Smooth muscle cell (in vitro differentiated cells): ENCODE measurements at regions not wholly inside any gene's neighbourhood (a gene's known extent, or its start where the extent isn't known, plus 50 kb on each side); places are given as distances from the start of the nearest gene placed in this dataset.

Source experiments
- DNase-seq: peaks from one replicate; lab custom pipeline; 2025; ENCODE audit not compliant: unreplicated experiment; lab: John Stamatoyannopoulos, UW
- H2AFZ ChIP-seq: fragments of 200-600 bp; sonication (generic); 2 replicates; pipeline ENCODE4 v1.6.0; 2016; ENCODE audit warnings: antibody characterized with exemption, low read depth, mild to moderate bottlenecking
- H3F3A ChIP-seq: fragments of 200-600 bp; sonication (generic); 2 replicates; pipeline ENCODE4 v1.6.0; 2017; ENCODE audit warnings: antibody characterized with exemption, low read depth
- H3K27ac ChIP-seq: fragments of 200-600 bp; sonication (generic); 2 replicates; pipeline ENCODE4 v1.5.1; 2016; ENCODE audit warnings: low read depth, mild to moderate bottlenecking
- H3K27me3 ChIP-seq: fragments of 200-600 bp; sonication (generic); 2 replicates; pipeline ENCODE4 v1.6.1; 2016; ENCODE audit warnings: low read depth, mild to moderate bottlenecking
- H3K36me3 ChIP-seq: fragments of 200-600 bp; sonication (generic); 2 replicates; pipeline ENCODE4 v1.5.1; 2016; ENCODE audit warnings: low read depth
- H3K4me1 ChIP-seq: fragments of 200-600 bp; sonication (generic); 2 replicates; pipeline ENCODE4 v1.5.1; 2016; ENCODE audit warnings: low read depth
- H3K4me2 ChIP-seq: fragments of 200-600 bp; sonication (generic); 2 replicates; pipeline ENCODE4 v1.6.0; 2016; ENCODE audit warnings: mild to moderate bottlenecking
- H3K4me3 ChIP-seq: fragments of 200-600 bp; sonication (generic); 2 replicates; pipeline ENCODE4 v1.5.1; 2016; ENCODE audit warnings: mild to moderate bottlenecking
- H3K79me2 ChIP-seq: fragments of 200-600 bp; sonication (generic); 2 replicates; pipeline ENCODE4 v1.6.0; 2016; ENCODE audit warnings: low read depth, mild to moderate bottlenecking
- H3K9ac ChIP-seq: fragments of 200-600 bp; sonication (generic); 2 replicates; pipeline ENCODE4 v1.6.0; 2016; ENCODE audit warnings: low read depth
- H3K9me3 ChIP-seq: fragments of 200-600 bp; sonication (generic); replicated peaks from 2 replicates; pipeline ENCODE4 v1.5.1; 2016; ENCODE audit warnings: low read depth
- H4K20me1 ChIP-seq: fragments of 200-600 bp; sonication (generic); 2 replicates; pipeline ENCODE4 v1.6.0; 2016; ENCODE audit warnings: low read depth
- WGBS: methylation state at CpG from one replicate; pipeline ENCODE4 v1.1.7; 2016; ENCODE audit warnings: low lambda C conversion rate; 5-methylcytosine and 5-hydroxymethylcytosine counted together
- TF ChIP-seq, protein P1 (sequence below): fragments of 200-600 bp; sonication (generic); IDR thresholded peaks from 2 replicates; pipeline ENCODE4 v1.5.1; 2017; ENCODE audit warnings: borderline replicate concordance, mild to moderate bottlenecking, antibody characterized with exemption; ENCODE audit not compliant: insufficient read depth, poor library complexity, severe bottlenecking

- WGBS: 100% methylated on average over 1 of the region's 1 CpG
These were observed 179.6 kb upstream of the GSE1 start for GRCh38 chr16:85433477-85433876.

DNA sequence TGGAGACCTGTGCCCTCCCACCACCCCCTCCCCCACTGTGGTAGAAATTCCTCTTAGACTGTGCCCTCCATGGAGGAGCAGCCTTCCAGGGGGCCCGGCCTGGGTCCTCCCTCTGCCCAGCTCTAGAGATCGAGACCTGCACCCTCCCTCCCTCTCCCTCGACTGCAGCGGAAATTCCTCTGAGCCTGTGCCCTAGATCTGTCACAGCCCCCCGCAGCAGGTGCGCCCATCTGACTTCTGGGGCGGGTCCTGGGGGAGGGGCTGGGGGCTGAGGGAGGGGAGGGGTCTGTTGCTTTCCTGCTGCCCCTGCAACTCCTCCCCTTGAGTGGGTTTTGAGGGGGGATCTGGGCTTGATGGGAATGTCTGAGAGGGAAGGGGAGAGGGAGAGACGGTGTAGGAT, 177.8 kb upstream of the GSE1 start:
- Histone ChIP-seq H3F3A (no peaks in the 10 kb centered on the region), H3K79me2 (no peaks in the 10 kb centered on the region), H2AFZ (no peak overlapping the region), H3K4me3 (no peak overlapping the region), H3K27me3 (no peaks in the 10 kb centered on the region), H3K27ac (no peak overlapping the region), H3K9ac (no peak overlapping the region), H4K20me1 (peaks cover 85% of the 10 kb centered on the region), H3K4me2 (no peak overlapping the region), H3K9me3 (no peaks in the 10 kb centered on the region), H3K36me3 (no peaks in the 10 kb centered on the region), H3K4me1 (peaks cover 10% of the 10 kb centered on the region)
- no peak for DNase-seq
- WGBS: 89% methylated on average over 2 of the region's 8 CpGs
- TF ChIP-seq, protein P1, sequence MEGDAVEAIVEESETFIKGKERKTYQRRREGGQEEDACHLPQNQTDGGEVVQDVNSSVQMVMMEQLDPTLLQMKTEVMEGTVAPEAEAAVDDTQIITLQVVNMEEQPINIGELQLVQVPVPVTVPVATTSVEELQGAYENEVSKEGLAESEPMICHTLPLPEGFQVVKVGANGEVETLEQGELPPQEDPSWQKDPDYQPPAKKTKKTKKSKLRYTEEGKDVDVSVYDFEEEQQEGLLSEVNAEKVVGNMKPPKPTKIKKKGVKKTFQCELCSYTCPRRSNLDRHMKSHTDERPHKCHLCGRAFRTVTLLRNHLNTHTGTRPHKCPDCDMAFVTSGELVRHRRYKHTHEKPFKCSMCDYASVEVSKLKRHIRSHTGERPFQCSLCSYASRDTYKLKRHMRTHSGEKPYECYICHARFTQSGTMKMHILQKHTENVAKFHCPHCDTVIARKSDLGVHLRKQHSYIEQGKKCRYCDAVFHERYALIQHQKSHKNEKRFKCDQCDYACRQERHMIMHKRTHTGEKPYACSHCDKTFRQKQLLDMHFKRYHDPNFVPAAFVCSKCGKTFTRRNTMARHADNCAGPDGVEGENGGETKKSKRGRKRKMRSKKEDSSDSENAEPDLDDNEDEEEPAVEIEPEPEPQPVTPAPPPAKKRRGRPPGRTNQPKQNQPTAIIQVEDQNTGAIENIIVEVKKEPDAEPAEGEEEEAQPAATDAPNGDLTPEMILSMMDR: no peak

More at GRCh38 chr16:85433477-85433876, 179.6 kb upstream of the GSE1 start:
- Histone ChIP-seq H3K4me1 (peaks cover 10% of the 10 kb centered on the region), H3K27me3 (no peaks in the 10 kb centered on the region), H3K4me3 (no peak overlapping the region), H3K27ac (no peak overlapping the region), H2AFZ (no peak overlapping the region), H3K4me2 (no peak overlapping the region), H4K20me1 (peaks cover 87% of the 10 kb centered on the region), H3K9ac (no peak overlapping the region), H3K36me3 (no peaks in the 10 kb centered on the region), H3K9me3 (no peaks in the 10 kb centered on the region), H3K79me2 (no peaks in the 10 kb centered on the region), H3F3A (no peaks in the 10 kb centered on the region)
- TF ChIP-seq, protein P1: no peak
- DNase-seq: no peak

- no peaks in the 10 kb centered on the region for H3F3A ChIP-seq
- H2AFZ ChIP-seq: no peak overlapping the region
- H3K79me2 ChIP-seq: no peaks in the 10 kb centered on the region
- DNase-seq: no peak
- no peaks in the 10 kb centered on the region for H3K27me3 ChIP-seq
- H3K27ac ChIP-seq: no peak overlapping the region
- H3K4me1 ChIP-seq: peaks cover 10% of the 10 kb centered on the region
- H4K20me1 ChIP-seq: peaks cover 85% of the 10 kb centered on the region
- H3K9ac ChIP-seq: no peak overlapping the region
- H3K4me2 ChIP-seq: no peak overlapping the region
- H3K9me3 ChIP-seq: no peaks in the 10 kb centered on the region
- H3K36me3 ChIP-seq: no peaks in the 10 kb centered on the region
- TF ChIP-seq, protein P1: no peak
- 90% methylated on average over 7 of the region's 7 CpGs for WGBS
- H3K4me3 ChIP-seq: no peak overlapping the region
These were observed 177.4 kb upstream of the GSE1 start for GRCh38 chr16:85435700-85436099.

DNA sequence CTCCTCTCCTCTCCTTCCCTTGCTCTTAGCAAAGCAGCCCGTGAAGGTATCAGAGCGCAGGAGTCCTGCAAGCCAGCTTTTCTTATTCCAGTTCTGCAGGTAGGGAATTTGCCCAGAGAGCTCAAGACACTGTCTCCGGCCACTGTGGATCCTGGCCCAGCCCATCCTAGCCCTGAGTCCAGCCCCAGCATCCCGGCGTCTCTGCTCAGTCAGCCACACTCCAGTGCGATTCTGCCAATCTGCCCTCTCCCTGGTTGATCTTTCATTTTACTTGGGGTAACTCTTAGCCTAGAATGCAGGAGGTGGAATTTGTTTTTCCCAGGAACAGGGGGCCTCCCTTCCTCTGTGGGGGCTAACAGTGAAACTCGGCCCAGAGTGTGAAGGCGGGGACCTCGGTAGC, 176.9 kb upstream of the GSE1 start:
- no peaks in the 10 kb centered on the region for H3K79me2 ChIP-seq
- H3K9ac ChIP-seq: no peak overlapping the region
- H3K9me3 ChIP-seq: no peaks in the 10 kb centered on the region
- H3F3A ChIP-seq: no peaks in the 10 kb centered on the region
- no peak overlapping the region for H3K4me3 ChIP-seq
- 80% methylated on average over 9 of the region's 9 CpGs for WGBS
- no peak for DNase-seq
- no peak overlapping the region for H3K27ac ChIP-seq
- H3K36me3 ChIP-seq: no peaks in the 10 kb centered on the region
- no peaks in the 10 kb centered on the region for H3K27me3 ChIP-seq
- no peak overlapping the region for H2AFZ ChIP-seq
- TF ChIP-seq, protein P1: no peak
- peaks cover 82% of the 10 kb centered on the region for H4K20me1 ChIP-seq
- H3K4me1 ChIP-seq: peaks cover 10% of the 10 kb centered on the region
- H3K4me2 ChIP-seq: no peak overlapping the region
